Pancreas (tissue), 10 donors: ENCODE measurements at regions not wholly inside any gene's neighbourhood (a gene's known extent, or its start where the extent isn't known, plus 50 kb on each side); places are given as distances from the start of the nearest gene placed in this dataset.

Experiments used
- ATAC-seq, 4 donors: fragments of 200-7000 bp; cut with Tn5 transposase; one replicate each; pipeline versions ENCODE4 v1.8.0 to v1.9.1; 2020; ENCODE audit warnings: mild to moderate bottlenecking in 4 of 4, moderate library complexity in 4 of 4
- DNase-seq, 6 donors: peaks; one replicate each; pipeline ENCODE4 v3.0.0-alpha.2; 2020
- FAIRE-seq: peaks from 2 replicates; lab custom pipeline; 2012; peaks lifted over from hg19 to GRCh38; lab: Jason Lieb, UNC
- H3K27ac ChIP-seq, 4 donors: fragments of 200-600 bp; sonication (generic); 1 replicate in 3 of 4; 2 replicates in 1 of 4; pipeline versions ENCODE4 v1.5.0 to v1.8.0; 2020
- H3K27me3 ChIP-seq, 4 donors: fragments of 200-600 bp; one replicate each; pipeline ENCODE4 v1.8.0; 2021
- H3K36me3 ChIP-seq, 3 donors: fragments of 200-600 bp; sonication (generic) in 1 of 3; one replicate each; pipeline versions ENCODE4 v1.5.0 to v1.8.0; 2020 to 2021
- H3K4me1 ChIP-seq, 3 donors: fragments of 200-600 bp; one replicate each; pipeline ENCODE4 v1.8.0; 2021
- H3K4me3 ChIP-seq, 4 donors: fragments of 200-600 bp; sonication (generic) in 2 of 4; one replicate each; pipeline versions ENCODE4 v1.5.0 to v1.8.0; 2020 to 2021
- H3K9me3 ChIP-seq, 4 donors: fragments of 200-600 bp; one replicate each; pipeline ENCODE4 v1.8.0; 2021
- WGBS, 2 donors: extraction: QIAGEN DNeasy Blood & Tissue Kit; methylation state at CpG; one replicate each; pipeline ENCODE4 v1.1.7; 2013; 5-methylcytosine and 5-hydroxymethylcytosine counted together
- intact Hi-C, 3 donors: fragments of 100-400 bp; cut with DNase I; formaldehyde crosslinking; loops; one replicate each; pipeline versions ENCODE4 v1.11.1 to v1.14.2; 2022
- TF ChIP-seq, protein P1 (sequence below), 4 donors: fragments of 200-600 bp; sonication (generic) in 3 of 4; IDR thresholded peaks; one replicate each; pipeline versions ENCODE4 v1.5.0 to v1.8.0; 2021; ENCODE audit warnings: antibody characterized with exemption in 4 of 4
- donor health status: healthy with polysubstance abuse.
- donor health status: DM: no; HTN: no; CAD: no; lungs with moderate emphysema.
- donor health status: DM: no; HTN: no; CAD: no.
- donor health status: control.
- donor health status: control.
- donor health status: Bipolar disorder and iron deficiency.
- donor health status: DM: yes; HTN: yes; CAD: no.
- donor health status: DM: no; HTN: no; CAD: no.
- donor health status: DM: no; HTN: no; CAD: no.
- donor health status: DM: yes; HTN: yes; CAD: no.

DNA sequence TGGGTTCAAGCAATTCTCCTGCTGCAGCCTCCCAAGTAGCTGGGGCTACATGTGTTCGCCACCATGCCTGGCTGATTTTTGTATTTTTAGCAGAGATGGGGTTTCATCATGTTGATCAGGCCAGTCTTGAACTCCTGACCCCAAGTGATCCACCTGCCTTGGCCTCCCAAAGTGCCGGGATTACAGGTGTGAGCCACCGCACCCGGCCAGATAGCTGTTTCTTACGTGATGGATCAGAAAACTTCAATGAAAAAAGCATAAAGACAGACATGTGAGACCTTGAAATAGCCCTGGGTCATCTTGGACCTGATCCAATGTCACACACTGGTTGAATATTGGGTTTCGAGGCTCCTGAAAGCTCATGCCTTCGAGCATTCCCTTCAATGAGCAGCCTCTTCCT is 66.7 kb upstream of the RTN4 start:
- Histone ChIP-seq H3K36me3 (no peaks in the 10 kb centered on the region), H3K27me3 (no peaks in the 10 kb centered on the region), H3K4me3 (no peak overlapping the region), H3K9me3 (no peaks in the 10 kb centered on the region), H3K27ac (no peak overlapping the region), H3K4me1 (peaks cover 0 to 2% (median 0%) of the 10 kb centered on the region in 3 donors)
- intact Hi-C loops, result no loop called here
- FAIRE-seq (no peak), DNase-seq (no peak), ATAC-seq (no peak)
- TF ChIP-seq, protein P1, sequence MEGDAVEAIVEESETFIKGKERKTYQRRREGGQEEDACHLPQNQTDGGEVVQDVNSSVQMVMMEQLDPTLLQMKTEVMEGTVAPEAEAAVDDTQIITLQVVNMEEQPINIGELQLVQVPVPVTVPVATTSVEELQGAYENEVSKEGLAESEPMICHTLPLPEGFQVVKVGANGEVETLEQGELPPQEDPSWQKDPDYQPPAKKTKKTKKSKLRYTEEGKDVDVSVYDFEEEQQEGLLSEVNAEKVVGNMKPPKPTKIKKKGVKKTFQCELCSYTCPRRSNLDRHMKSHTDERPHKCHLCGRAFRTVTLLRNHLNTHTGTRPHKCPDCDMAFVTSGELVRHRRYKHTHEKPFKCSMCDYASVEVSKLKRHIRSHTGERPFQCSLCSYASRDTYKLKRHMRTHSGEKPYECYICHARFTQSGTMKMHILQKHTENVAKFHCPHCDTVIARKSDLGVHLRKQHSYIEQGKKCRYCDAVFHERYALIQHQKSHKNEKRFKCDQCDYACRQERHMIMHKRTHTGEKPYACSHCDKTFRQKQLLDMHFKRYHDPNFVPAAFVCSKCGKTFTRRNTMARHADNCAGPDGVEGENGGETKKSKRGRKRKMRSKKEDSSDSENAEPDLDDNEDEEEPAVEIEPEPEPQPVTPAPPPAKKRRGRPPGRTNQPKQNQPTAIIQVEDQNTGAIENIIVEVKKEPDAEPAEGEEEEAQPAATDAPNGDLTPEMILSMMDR (IDR thresholded peaks at IDR 0.05), result no peak
- 89 to 90% methylated on average over 7 of the region's 7 CpGs for WGBS, 2 donors

DNA sequence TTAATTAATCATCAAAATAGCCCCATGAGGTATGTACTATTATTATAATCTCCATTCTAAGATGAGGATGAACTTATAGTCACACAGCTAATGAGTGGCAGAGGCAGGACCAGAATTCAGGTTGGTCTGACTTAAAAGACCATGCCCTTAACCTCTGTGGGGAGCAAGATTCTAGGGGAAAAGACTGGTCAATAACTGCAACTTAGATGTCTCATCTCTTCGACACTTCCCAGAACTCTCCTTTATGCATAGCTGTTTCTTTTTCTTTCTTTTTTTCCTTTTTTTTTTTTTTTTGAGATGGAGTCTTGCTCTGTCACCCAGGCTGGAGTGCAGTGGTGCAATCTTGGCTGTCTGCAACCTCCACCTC is 66.3 kb upstream of the RTN4 start:
- no peaks in the 10 kb centered on the region for H3K27me3 ChIP-seq
- H3K9me3 ChIP-seq, result no peaks in the 10 kb centered on the region
- no peaks in the 10 kb centered on the region for H3K36me3 ChIP-seq
- no peak overlapping the region for H3K27ac ChIP-seq
- no peak overlapping the region for H3K4me3 ChIP-seq
- no peak for FAIRE-seq
- peaks cover 0 to 3% (median 0%) of the 10 kb centered on the region in 3 donors for H3K4me1 ChIP-seq
- intact Hi-C loops, result no loop called here
- TF ChIP-seq, protein P1 (IDR thresholded peaks at IDR 0.05), result no peak
- no peak for DNase-seq
- WGBS, 2 donors, result 94 to 100% methylated on average over 1 of the region's 1 CpG
- no peak for ATAC-seq

GRCh38 chr2:55115761-55116597 is 65.7 kb upstream of the RTN4 start:
- no peaks in the 10 kb centered on the region for H3K27me3 ChIP-seq
- peaks cover 0 to 3% (median 0%) of the 10 kb centered on the region in 3 donors for H3K4me1 ChIP-seq
- TF ChIP-seq, protein P1 (IDR thresholded peaks at IDR 0.05), result no peak
- DNase-seq (no peak), FAIRE-seq (no peak), ATAC-seq (no peak)
- WGBS, 2 donors, result 84 to 92% methylated on average over 4 of the region's 4 CpGs
- H3K27ac ChIP-seq, result no peak overlapping the region
- H3K9me3 ChIP-seq, result no peaks in the 10 kb centered on the region
- intact Hi-C loops, result no loop called here
- H3K4me3 ChIP-seq, result no peak overlapping the region
- H3K36me3 ChIP-seq, result no peaks in the 10 kb centered on the region

DNA sequence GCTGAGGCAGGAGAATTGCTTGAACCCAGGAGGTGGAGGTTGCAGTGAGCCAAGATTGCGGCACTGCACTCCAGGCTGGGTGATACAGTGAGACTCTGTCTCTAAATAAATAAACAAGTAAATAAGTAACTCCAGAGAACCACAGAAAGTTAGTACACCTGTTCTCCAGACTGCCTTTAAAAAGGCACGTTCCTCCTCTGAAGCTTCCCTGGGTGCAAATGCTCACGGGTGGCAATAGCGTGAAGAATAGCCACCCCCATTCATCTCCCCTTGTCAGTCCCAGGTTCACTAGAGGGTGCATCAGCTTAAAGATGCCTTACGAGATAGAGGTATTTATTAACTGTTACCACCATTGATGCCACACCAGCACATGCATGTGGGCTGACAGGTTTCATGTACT is 64.3 kb upstream of the RTN4 start:
- ATAC-seq, result no peak
- TF ChIP-seq, protein P1 (IDR thresholded peaks at IDR 0.05), result no peak
- FAIRE-seq, result no peak
- intact Hi-C loops, result no loop called here
- H3K9me3 ChIP-seq, result no peaks in the 10 kb centered on the region
- WGBS, 2 donors, result 82 to 90% methylated on average over 5 of the region's 5 CpGs
- H3K4me1 ChIP-seq, result peaks cover 10% of the 10 kb centered on the region in 3 donors
- H3K27ac ChIP-seq, result no peak overlapping the region
- DNase-seq, result no peak
- no peaks in the 10 kb centered on the region for H3K27me3 ChIP-seq
- no peak overlapping the region for H3K4me3 ChIP-seq
- H3K36me3 ChIP-seq, result no peaks in the 10 kb centered on the region

DNA sequence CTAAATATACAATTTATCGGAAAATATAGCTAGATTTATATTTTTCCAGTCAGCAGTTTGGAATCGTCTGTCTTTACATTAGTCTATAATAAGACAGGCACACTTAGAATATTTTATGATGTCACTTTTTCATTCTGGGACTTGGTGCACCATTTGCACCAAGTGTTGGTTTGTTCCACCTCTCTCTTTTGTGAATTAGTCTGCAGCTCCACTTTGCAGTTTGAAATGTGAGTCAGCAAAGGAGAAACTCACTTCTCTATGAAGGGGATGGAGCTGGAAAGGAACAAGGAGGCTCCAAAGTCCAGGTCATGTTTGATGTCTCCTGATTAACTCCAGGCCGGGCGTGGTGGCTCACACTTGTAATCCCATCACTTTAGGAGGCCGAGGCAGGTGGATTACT is 63.8 kb upstream of the RTN4 start:
- DNase-seq (no peak), FAIRE-seq (no peak), ATAC-seq (no peak)
- Histone ChIP-seq H3K4me1 (peaks cover 13 to 15% (median 13%) of the 10 kb centered on the region in 3 donors), H3K27me3 (no peaks in the 10 kb centered on the region), H3K9me3 (no peaks in the 10 kb centered on the region), H3K36me3 (no peaks in the 10 kb centered on the region), H3K4me3 (no peak overlapping the region), H3K27ac (no peak overlapping the region)
- intact Hi-C loops, result no loop called here
- 90 to 91% methylated on average over 5 of the region's 5 CpGs for WGBS, 2 donors
- TF ChIP-seq, protein P1 (IDR thresholded peaks at IDR 0.05), result no peak
